Chondrocyte (in vitro differentiated cells): ENCODE measurements at regions not wholly inside any gene's neighbourhood (a gene's known extent, or its start where the extent isn't known, plus 50 kb on each side); places are given as distances from the start of the nearest gene placed in this dataset.
A peak's percentile ranks its signal among the peaks of the same experiment; 100 is the strongest.

Experiments used
- DNase-seq: peaks from one replicate; pipeline ENCODE4 v3.0.0; 2021; ENCODE audit warnings: mixed read lengths, low spot score
- H3K27ac Mint-ChIP-seq: one replicate; pipeline ENCODE4 v1.8.0; 2021; ENCODE audit warnings: mild to moderate bottlenecking, moderate library complexity, mixed read lengths; ENCODE audit not compliant: unreplicated experiment
- H3K27me3 Mint-ChIP-seq: 2 replicates; pipeline ENCODE4 v1.8.0; 2021; ENCODE audit warnings: low read depth, mixed read lengths
- H3K36me3 Mint-ChIP-seq: 2 replicates; pipeline ENCODE4 v1.8.0; 2021; ENCODE audit warnings: low read depth, mixed read lengths
- H3K4me1 Mint-ChIP-seq: 2 replicates; pipeline ENCODE4 v1.8.0; 2021; ENCODE audit warnings: low read depth, mild to moderate bottlenecking, mixed read lengths
- H3K4me3 Mint-ChIP-seq: one replicate; pipeline ENCODE4 v1.8.0; 2021; ENCODE audit warnings: mild to moderate bottlenecking, moderate library complexity, mixed read lengths; ENCODE audit not compliant: unreplicated experiment
- H3K9me3 Mint-ChIP-seq: 2 replicates; pipeline ENCODE4 v1.8.0; 2021; ENCODE audit warnings: low read depth, mixed read lengths
- CTCF ChIP-seq: fragments of 200-600 bp; sonication (generic); IDR thresholded peaks from 2 replicates; pipeline ENCODE4 v1.5.0; 2021; ENCODE audit warnings: antibody characterized with exemption, mild to moderate bottlenecking, moderate library complexity

DNA sequence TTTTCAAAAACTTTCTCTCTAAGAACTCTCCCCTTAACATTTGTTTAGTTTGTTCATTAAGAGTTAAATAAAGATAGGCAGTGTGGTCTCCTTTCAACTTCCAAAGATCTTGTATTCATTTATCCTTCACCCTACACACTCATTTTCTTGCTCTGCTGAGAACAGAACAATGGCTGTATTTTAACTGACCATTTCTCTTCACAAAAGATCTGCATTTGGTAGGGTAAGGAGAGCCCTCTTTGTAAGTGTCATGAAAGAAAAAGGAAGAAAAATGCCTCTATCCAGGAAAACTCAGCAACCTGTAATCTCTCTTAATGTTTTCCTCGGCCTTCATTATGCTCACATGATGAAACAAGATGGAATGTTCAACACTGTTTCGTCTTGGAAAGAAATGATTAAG lies 193.7 kb upstream of the TLE4 start:
- Mint-ChIP-seq H3K36me3 (no peaks in the 10 kb centered on the region), H3K4me1 (peaks cover 26% of the 10 kb centered on the region), H3K9me3 (peaks cover 7% of the 10 kb centered on the region), H3K27ac (peak overlapping the region; percentile 13), H3K4me3 (no peak overlapping the region), H3K27me3 (no peaks in the 10 kb centered on the region)
- DNase-seq = no peak
- no peak for TF ChIP-seq CTCF

- H3K27ac Mint-ChIP-seq = no peak overlapping the region
- H3K27me3 Mint-ChIP-seq = no peaks in the 10 kb centered on the region
- TF ChIP-seq CTCF = no peak
- H3K9me3 Mint-ChIP-seq = peaks cover 16% of the 10 kb centered on the region
- no peak overlapping the region for H3K4me3 Mint-ChIP-seq
- peaks cover 32% of the 10 kb centered on the region for H3K4me1 Mint-ChIP-seq
- no peak for DNase-seq
- H3K36me3 Mint-ChIP-seq = no peaks in the 10 kb centered on the region
Observed at GRCh38 chr9:79382044-79382443, 189.7 kb upstream of the TLE4 start.

DNA sequence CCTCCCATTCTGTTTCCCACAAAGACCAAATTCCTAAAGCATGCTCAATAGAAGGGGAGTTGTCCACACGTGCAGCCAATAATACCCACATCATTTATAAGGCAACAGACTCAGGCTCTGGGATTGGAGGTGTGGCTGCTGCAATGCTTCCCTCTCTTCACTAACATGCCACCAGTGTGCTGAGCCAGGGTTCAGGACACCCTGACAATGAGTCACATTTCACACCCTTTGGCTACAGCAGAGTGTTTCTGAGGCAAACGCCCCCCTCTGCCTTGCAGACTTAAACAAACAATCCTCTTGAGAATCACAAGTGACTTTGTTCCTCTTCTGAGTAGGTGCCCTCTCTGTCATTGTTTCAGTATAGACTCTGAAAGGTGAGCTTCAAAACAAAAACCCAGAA lies 189.3 kb upstream of the TLE4 start:
- H3K27me3 Mint-ChIP-seq = no peaks in the 10 kb centered on the region
- no peak overlapping the region for H3K27ac Mint-ChIP-seq
- H3K36me3 Mint-ChIP-seq = no peaks in the 10 kb centered on the region
- H3K4me1 Mint-ChIP-seq = peaks cover 28% of the 10 kb centered on the region
- H3K9me3 Mint-ChIP-seq = peaks cover 16% of the 10 kb centered on the region
- no peak for DNase-seq
- no peak overlapping the region for H3K4me3 Mint-ChIP-seq
- TF ChIP-seq CTCF = no peak

GRCh38 chr9:79383096-79383495 lies 188.7 kb upstream of the TLE4 start:
- H3K9me3 Mint-ChIP-seq = peaks cover 16% of the 10 kb centered on the region
- H3K4me3 Mint-ChIP-seq = no peak overlapping the region
- TF ChIP-seq CTCF = no peak
- no peak overlapping the region for H3K27ac Mint-ChIP-seq
- H3K36me3 Mint-ChIP-seq = no peaks in the 10 kb centered on the region
- no peaks in the 10 kb centered on the region for H3K27me3 Mint-ChIP-seq
- H3K4me1 Mint-ChIP-seq = peaks cover 22% of the 10 kb centered on the region
- no peak for DNase-seq

- Mint-ChIP-seq H3K36me3 (no peaks in the 10 kb centered on the region), H3K4me1 (peaks cover 24% of the 10 kb centered on the region), H3K27me3 (no peaks in the 10 kb centered on the region), H3K9me3 (peaks cover 15% of the 10 kb centered on the region), H3K27ac (no peak overlapping the region), H3K4me3 (no peak overlapping the region)
- DNase-seq = no peak
- no peak for TF ChIP-seq CTCF
Observed at GRCh38 chr9:79384091-79384490, 187.7 kb upstream of the TLE4 start.
